ENCODE measurements at regions not wholly inside any gene's neighbourhood (a gene's known extent, or its start where the extent isn't known, plus 50 kb on each side); places are given as distances from the start of the nearest gene placed in this dataset.

DNA sequence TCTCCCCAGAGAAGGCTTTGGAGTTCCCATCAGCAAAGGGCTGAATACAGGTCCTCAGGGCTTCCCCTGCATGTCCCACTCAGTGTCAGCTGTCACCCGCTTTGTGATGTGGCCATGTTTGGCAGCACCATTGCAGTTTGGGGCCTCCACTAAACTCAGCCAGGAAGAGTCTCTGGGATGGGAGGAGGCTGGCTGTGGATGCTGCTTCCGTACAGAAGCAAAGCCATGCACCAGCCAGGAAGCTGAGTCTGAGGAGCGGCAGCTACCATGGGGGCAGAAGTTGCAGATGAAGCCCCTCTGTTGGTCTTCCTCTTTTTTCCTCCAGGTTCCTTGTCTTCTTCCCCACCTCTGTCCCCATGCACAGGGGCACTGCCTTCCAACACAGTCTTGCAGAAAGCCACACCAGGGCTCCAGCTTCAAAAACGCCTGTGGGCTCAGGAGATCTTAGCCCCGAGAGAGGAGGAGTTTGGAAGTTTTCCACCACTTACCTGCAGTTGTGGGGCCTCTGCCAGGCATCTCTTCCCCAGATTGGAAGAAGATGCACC, 416.8 kb downstream of the NPHP4 start:
- no peak overlapping the region for H3K4me3 Mint-ChIP-seq (ENCODE audit: unreplicated experiment)
- POLR2A ChIA-PET = no interaction called here
- no peak for DNase-seq
- intact Hi-C loops (cut with micrococcal nuclease; ENCODE audit: unreplicated experiment) = no loop called here
- CTCF ChIA-PET = no interaction called here
- no peaks in the 10 kb centered on the region for H3K36me3 Mint-ChIP-seq (ENCODE audit: insufficient read depth, unreplicated experiment)
- H3K9me3 ChIP-seq = no peaks in the 10 kb centered on the region
- peaks cover 21% of the 10 kb centered on the region for H3K27me3 Mint-ChIP-seq (ENCODE audit: insufficient read depth, unreplicated experiment)
- no peaks in the 10 kb centered on the region for H3K4me1 ChIP-seq
- H3K27me3 ChIP-seq (replicated peaks; ENCODE audit: control insufficient read depth, insufficient read depth, low read length) = no peaks in the 10 kb centered on the region
- H3K9me3 Mint-ChIP-seq (ENCODE audit: unreplicated experiment) = peaks cover 10% of the 10 kb centered on the region
- H3K36me3 ChIP-seq (ENCODE audit: control insufficient read depth, insufficient read depth, low read length) = no peaks in the 10 kb centered on the region
- H3K27ac Mint-ChIP-seq (ENCODE audit: unreplicated experiment) = no peak overlapping the region
- H3K4me1 Mint-ChIP-seq (ENCODE audit: low read depth, unreplicated experiment) = no peaks in the 10 kb centered on the region
- BruUV-seq (replicated peaks) = no TSS peak
- TF ChIP-seq, protein P1, sequence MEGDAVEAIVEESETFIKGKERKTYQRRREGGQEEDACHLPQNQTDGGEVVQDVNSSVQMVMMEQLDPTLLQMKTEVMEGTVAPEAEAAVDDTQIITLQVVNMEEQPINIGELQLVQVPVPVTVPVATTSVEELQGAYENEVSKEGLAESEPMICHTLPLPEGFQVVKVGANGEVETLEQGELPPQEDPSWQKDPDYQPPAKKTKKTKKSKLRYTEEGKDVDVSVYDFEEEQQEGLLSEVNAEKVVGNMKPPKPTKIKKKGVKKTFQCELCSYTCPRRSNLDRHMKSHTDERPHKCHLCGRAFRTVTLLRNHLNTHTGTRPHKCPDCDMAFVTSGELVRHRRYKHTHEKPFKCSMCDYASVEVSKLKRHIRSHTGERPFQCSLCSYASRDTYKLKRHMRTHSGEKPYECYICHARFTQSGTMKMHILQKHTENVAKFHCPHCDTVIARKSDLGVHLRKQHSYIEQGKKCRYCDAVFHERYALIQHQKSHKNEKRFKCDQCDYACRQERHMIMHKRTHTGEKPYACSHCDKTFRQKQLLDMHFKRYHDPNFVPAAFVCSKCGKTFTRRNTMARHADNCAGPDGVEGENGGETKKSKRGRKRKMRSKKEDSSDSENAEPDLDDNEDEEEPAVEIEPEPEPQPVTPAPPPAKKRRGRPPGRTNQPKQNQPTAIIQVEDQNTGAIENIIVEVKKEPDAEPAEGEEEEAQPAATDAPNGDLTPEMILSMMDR (IDR thresholded peaks at IDR 0.05; ENCODE audit: insufficient read depth in 1 of 2, low read depth in 1 of 2, low read length in 1 of 2, severe bottlenecking in 1 of 2, unreplicated experiment in 1 of 2) = no peak
- H3K4me3 ChIP-seq (ENCODE audit: low read depth, low read length) = no peak overlapping the region

DNA sequence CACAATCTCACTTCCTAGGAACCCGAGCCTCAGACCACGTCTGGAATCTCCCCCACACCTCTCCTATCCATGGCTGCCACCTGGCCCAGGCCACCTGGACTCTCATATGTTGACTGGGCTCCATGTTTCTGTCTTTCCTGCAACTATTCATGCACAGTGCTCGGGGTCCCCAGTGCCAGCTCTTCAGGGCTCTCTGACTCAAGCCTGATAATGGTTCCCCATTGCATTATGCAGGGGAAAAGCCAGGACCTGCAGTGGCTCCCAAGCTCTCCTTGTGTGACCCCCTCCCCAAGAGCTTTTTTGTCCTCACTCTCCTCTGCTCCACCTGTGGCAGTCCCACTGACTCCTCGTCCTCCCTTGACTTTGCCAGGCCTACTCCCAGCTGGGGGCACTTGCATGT, 417.6 kb downstream of the NPHP4 start:
- intact Hi-C loops (cut with micrococcal nuclease; ENCODE audit: unreplicated experiment) = no loop called here
- Mint-ChIP-seq H3K4me1 (ENCODE audit: low read depth, unreplicated experiment) (no peaks in the 10 kb centered on the region), H3K36me3 (ENCODE audit: insufficient read depth, unreplicated experiment) (no peaks in the 10 kb centered on the region), H3K27me3 (ENCODE audit: insufficient read depth, unreplicated experiment) (peaks cover 21% of the 10 kb centered on the region), H3K4me3 (ENCODE audit: unreplicated experiment) (no peak overlapping the region), H3K9me3 (ENCODE audit: unreplicated experiment) (peaks cover 16% of the 10 kb centered on the region), H3K27ac (ENCODE audit: unreplicated experiment) (no peak overlapping the region)
- ChIA-PET POLR2A (no interaction called here), CTCF (no interaction called here)
- TF ChIP-seq, protein P1 (IDR thresholded peaks at IDR 0.05; ENCODE audit: insufficient read depth in 1 of 2, low read depth in 1 of 2, low read length in 1 of 2, severe bottlenecking in 1 of 2, unreplicated experiment in 1 of 2) = no peak
- BruUV-seq (replicated peaks) = no TSS peak
- Histone ChIP-seq H3K27me3 (replicated peaks; ENCODE audit: control insufficient read depth, insufficient read depth, low read length) (no peaks in the 10 kb centered on the region), H3K4me1 (no peaks in the 10 kb centered on the region), H3K4me3 (ENCODE audit: low read depth, low read length) (no peak overlapping the region), H3K9me3 (no peaks in the 10 kb centered on the region), H3K36me3 (ENCODE audit: control insufficient read depth, insufficient read depth, low read length) (no peaks in the 10 kb centered on the region)
- no peak for DNase-seq

DNA sequence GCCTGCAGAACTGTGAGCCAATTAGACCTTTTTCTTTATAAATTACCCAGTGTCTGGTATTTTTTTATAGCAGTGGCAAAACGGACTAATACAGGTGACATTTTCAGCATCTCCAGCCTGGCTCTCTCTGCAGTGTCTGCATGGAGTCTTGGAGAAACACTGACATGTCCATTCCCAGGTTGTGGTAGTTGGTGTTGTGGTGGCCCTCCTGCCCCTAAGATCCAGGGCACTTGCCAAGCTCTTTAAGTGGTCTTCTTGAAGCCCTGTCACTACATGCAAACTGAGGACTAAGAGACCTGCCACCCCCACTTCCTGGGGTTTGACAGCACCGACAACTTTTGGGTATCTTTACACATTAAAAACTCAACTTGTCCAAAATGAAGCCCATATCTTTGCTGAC, 419.4 kb downstream of the NPHP4 start:
- DNase-seq = no peak
- POLR2A ChIA-PET = no interaction called here
- BruUV-seq (replicated peaks) = no TSS peak

More for the DNA sequence above, 419.4 kb downstream of the NPHP4 start:
- Histone ChIP-seq H3K4me1 (no peaks in the 10 kb centered on the region), H3K36me3 (ENCODE audit: control insufficient read depth, insufficient read depth, low read length) (no peaks in the 10 kb centered on the region), H3K9me3 (no peaks in the 10 kb centered on the region), H3K27me3 (replicated peaks; ENCODE audit: control insufficient read depth, insufficient read depth, low read length) (no peaks in the 10 kb centered on the region), H3K4me3 (ENCODE audit: low read depth, low read length) (no peak overlapping the region)
- intact Hi-C loops (cut with micrococcal nuclease; ENCODE audit: unreplicated experiment) = no loop called here
- Mint-ChIP-seq H3K9me3 (ENCODE audit: unreplicated experiment) (peaks cover 22% of the 10 kb centered on the region), H3K36me3 (ENCODE audit: insufficient read depth, unreplicated experiment) (no peaks in the 10 kb centered on the region), H3K27me3 (ENCODE audit: insufficient read depth, unreplicated experiment) (peaks cover 12% of the 10 kb centered on the region), H3K4me1 (ENCODE audit: low read depth, unreplicated experiment) (no peaks in the 10 kb centered on the region), H3K27ac (ENCODE audit: unreplicated experiment) (no peak overlapping the region), H3K4me3 (ENCODE audit: unreplicated experiment) (no peak overlapping the region)
- TF ChIP-seq, protein P1 (IDR thresholded peaks at IDR 0.05; ENCODE audit: insufficient read depth in 1 of 2, low read depth in 1 of 2, low read length in 1 of 2, severe bottlenecking in 1 of 2, unreplicated experiment in 1 of 2) = no peak
- CTCF ChIA-PET = no interaction called here

Data from Caco-2 (cell line).